ENCODE measurements at regions not wholly inside any gene's neighbourhood (a gene's known extent, or its start where the extent isn't known, plus 50 kb on each side); places are given as distances from the start of the nearest gene placed in this dataset.

GRCh38 chr1:83588140-83588539 is 410.8 kb downstream of the TTLL7 start:
- no peak for DNase-seq (ENCODE audit: low spot score)
- no peak for FAIRE-seq

DNA sequence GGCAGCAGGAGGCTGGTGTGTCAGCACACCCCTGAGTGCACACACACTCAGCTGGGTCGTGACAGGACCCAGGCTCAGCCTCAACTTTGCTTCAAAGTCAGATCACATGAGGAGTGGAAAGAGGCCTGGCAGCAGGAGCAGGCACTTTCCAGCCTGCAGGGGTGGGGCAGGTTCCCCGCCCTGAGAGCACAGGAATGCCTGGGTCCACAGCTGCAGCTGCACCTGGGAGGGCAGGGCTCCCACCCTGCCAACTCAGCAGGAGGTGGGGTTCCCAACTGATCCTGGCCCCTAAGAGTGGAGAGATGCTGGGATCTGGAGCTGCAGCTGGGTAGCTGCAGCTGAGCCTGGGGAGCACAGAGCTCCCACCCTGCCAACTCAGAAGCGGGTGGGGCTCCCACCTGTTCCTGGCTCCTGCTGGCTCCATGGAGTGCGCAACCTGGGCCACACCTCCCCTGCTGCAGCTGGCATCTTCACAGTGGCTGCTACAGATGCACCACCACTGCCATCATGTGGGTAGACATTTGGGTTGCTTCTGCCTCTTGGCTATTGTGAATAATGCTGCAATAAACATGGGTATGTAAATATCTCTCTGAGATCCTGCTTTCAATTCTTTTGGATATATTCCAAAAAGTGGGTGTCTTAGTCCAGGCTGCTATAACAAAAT is 415.4 kb downstream of the TTLL7 start:
- DNase-seq (ENCODE audit: low spot score) (no peak), FAIRE-seq (no peak)

GRCh38 chr1:83581747-83582146 is 417.2 kb downstream of the TTLL7 start:
- FAIRE-seq = no peak
- DNase-seq (ENCODE audit: low spot score) = no peak

DNA sequence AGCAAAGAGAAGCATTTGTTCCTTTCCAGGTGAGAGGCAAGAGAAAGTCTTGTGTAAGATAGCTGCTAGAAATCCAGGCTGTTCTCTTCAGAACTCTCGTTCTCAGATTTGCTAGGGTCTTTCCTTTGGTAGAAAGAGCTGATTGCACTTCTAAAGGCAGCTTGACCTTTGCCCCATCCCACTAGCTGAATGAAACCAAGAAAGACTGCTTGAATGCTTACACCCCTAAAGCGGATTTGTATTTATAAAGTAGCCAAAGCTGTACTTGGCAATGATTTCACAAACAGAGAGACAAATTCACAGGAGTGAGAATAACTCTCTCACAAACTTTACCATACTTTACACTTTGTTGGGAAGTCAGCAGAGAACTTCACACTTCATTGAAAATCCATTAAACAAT is 424.1 kb downstream of the TTLL7 start:
- DNase-seq (ENCODE audit: low spot score) (no peak), FAIRE-seq (no peak)

GRCh38 chr1:83573776-83574175 is 425.2 kb downstream of the TTLL7 start:
- FAIRE-seq (no peak), DNase-seq (ENCODE audit: low spot score) (no peak)

DNA sequence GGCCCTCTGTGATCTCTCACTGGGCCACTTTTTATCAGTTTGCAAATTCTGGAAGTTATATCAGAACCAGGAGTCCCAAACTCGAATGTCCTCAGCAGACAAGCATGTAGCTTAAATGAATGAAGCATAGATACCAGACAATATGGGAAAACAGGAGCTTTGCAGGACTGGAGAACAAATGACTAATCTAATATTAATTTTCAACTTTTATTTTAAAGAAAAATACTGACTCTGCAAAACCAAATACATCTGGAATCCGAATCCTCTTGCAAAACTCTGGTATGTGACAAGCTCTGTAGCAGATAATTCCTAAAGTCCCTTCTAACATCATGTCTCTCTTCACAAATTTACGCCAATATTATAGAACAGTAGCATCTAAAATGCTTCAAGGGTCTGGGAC is 427.4 kb downstream of the TTLL7 start:
- no peak for DNase-seq (ENCODE audit: low spot score)
- FAIRE-seq = no peak

DNA sequence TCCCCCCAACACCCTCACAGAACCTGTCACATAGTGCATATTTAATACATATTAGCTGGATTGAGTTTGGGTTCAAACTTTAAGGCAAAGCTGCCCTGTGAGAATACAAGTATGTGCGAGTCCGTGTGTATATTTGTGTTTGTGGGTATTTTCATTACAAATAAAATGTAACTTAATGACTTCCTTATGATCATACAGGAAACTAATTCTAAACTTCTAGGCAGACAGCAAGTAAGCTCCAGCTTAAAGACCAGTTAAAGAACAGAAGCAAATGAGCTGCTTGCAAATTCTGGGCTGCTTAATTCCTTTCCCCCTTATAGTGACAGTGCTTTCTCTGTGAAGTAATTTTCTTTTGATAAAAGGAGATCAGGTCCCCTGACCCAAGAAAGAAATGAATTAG is 437.6 kb downstream of the TTLL7 start:
- DNase-seq (ENCODE audit: low spot score) (no peak), FAIRE-seq (no peak)

DNA sequence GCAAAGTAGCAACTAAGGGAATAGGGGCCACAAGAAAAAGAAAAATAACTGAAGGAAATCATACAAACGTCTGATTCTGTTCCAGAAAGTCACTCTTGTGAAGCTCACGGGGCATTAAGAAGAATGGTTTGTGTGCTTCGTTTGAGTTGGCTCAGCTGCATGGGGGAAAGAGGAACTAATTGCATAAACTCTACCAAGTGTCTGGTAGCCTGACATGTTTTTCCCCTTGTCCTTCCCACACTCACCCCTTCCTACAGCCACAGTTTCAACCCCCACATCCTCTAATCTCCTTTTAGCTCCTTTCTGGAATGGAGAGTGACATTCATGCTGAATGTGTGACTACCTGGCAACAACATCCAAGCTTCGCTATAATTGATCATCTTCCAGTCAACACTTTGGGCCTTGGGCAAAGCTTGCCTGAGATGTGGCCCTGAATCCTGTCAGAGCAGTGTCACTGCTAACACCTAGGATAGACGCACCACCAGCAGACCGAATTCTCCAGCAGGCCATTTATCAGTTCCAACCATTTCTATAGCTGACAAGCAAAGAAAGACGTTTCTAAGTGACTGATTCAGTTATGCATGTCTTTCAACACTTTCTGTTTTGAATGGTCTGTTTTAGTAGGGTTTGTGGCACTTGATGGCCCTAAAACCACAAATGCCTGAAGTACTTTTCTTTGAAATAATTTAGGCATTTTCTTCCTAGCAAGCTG is 439.6 kb downstream of the TTLL7 start:
- no peak for FAIRE-seq

GRCh38 chr1:83555871-83556270 is 443.1 kb downstream of the TTLL7 start:
- no peak for DNase-seq (ENCODE audit: low spot score)
- no peak for FAIRE-seq

More for the DNA sequence above, 439.6 kb downstream of the TTLL7 start:
- DNase-seq (ENCODE audit: low spot score) = no peak

- FAIRE-seq = no peak
Measured at GRCh38 chr1:83554174-83554573, 444.8 kb downstream of the TTLL7 start.

GRCh38 chr1:83552820-83553219 is 446.1 kb downstream of the TTLL7 start:
- FAIRE-seq (no peak), DNase-seq (ENCODE audit: low spot score) (no peak)

More at GRCh38 chr1:83554174-83554573, 444.8 kb downstream of the TTLL7 start:
- DNase-seq (ENCODE audit: low spot score) = no peak

DNA sequence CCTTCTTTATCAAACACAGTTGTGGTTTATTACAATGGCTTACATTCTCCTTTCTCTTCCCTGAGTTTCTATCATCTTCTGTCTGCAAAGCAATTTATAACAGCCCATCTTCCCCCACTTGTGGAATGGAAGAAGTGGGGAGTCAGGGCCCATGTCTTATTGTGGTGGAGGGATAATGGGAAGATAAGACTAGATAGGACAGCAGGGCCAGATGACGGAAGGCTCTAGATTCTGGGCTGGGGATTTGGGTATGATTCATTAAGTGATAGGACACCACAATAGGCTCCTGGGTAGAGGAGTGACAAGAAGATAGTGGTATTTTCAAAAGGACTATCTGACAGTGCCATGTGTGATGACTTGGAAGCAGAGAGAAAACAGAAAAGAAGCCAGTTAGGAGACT is 450.6 kb downstream of the TTLL7 start:
- DNase-seq (ENCODE audit: low spot score) (no peak), FAIRE-seq (no peak)

- DNase-seq (ENCODE audit: low spot score) = no peak
- FAIRE-seq = no peak
Measured at GRCh38 chr1:83547901-83548300, 451.0 kb downstream of the TTLL7 start.

GRCh38 chr1:83546874-83547273 is 452.1 kb downstream of the TTLL7 start:
- FAIRE-seq = no peak
- no peak for DNase-seq (ENCODE audit: low spot score)

DNA sequence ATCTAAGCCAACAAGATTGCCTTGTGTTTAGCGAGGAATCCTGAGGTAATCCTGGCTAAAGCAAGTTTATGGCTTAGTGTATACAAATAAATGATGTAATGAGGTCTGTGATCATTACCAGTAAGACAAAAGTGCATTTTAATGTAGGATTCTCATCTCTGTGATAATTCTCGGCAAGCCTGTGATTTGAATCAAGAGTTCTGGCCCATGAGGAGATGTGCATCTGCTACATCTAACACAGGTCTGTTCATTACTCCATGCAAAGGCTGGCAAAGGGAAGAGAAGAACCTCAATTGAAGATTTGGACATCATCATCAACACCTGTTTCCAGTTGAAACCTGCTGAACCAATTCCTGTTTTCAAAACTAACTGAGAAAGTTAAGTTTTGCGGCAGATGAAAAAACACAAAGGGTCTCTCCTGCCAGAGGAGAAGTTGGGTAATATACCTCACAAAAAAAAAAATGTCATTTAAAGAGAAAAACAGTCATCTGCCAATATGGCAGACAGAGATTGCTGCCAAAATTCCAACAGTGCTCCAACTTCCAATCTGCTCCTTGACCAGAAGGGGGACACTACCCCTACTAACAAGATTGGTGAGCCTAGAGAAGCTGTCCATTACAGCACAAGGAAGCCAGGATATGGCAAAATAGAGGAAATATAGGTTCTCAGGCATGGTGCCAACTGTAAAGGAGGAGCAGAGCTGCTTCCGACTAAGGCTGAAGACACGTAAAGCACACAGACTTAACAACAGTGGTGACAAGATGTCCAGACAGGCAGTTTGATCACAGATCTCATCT is 453.7 kb downstream of the TTLL7 start:
- FAIRE-seq (no peak), DNase-seq (ENCODE audit: low spot score) (peak; percentile 7)

DNA sequence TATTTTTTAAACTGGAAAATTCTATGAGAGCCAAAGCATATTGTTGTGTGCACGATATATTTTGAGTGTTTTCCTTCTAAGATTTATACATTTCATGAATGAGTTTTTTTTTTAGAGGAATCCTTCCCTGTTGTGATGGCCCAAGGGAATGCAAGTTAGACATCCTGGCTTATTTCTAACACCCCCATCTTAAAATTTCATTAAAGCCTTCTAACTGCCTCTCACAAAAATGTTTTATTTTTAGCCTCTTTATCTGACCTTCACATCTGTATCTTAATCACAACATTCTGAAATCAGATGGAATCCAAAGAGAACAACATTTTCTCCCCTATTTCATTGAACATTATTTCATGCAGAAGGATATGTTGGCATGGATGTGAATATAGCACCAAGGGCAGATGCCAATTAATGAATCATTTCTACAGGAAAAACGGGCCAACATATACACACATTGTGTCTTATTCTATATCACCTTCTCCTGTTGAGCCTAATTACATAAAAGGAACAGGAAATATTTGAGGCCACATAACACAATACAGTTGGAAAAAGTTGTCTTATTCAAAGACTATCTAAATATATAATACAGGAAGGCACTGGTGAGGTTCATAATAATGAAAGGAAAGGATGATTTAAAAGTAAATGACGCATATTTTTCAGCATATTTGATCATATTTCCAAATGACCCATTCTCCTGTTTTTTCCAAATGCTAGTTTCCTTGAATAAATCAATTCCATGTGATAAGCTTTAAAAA is 455.5 kb downstream of the TTLL7 start:
- DNase-seq (ENCODE audit: low spot score) (no peak), FAIRE-seq (no peak)

DNA sequence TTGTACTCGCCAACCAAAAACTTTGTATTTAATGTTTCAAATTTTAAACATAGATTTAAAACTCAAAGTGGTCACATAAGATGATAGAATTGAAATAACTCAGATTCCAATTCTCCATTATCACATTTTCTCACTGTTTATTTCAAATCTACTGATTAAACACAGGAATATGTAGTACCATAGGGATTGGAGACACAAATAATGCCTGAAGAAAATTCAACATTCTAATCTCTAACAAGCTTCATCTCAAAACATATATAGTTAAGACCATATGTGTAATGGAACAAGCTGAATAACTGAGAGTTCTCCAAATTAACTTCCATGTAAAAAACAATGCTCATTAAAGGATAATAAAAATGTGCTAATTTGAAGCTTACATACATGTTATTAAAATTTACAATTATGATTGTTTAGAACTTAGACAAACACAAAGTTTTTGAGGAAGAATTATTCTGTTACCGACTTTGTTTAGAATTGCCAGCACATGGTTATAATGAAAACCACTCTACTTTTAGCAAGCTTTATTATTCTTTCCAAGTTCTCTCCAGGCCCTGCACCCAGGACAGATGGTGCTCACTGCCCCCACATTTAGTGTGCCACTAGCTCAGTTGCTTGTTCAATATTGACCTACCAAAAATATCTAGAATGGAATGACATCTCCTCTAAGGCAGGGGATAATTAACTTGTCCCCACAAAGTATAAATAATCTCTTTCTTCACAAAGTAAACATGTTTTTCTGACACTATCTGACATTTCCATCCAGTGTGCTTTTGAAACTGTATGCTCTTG is 467.2 kb downstream of the TTLL7 start:
- FAIRE-seq = no peak
- no peak for DNase-seq (ENCODE audit: low spot score)

DNA sequence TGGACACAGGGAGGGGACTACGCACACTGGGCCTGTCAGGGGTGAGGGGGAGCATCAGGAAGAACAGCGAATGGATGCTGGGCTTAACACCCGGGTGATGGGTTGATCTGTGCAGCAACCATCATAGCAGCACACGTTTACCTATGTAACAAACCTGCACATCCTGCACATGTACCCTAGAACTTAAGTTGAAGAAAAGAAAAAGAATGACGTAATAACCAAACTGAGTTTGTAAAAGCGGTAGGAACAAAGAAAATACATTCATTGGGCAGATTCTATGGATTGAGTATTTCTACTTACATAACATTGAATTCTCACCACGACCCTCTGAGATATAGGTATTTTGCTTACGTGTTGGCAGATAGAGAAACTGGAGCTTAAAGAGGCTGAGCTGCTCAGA is 468.4 kb downstream of the TTLL7 start:
- DNase-seq (ENCODE audit: low spot score) (no peak), FAIRE-seq (no peak)

DNA sequence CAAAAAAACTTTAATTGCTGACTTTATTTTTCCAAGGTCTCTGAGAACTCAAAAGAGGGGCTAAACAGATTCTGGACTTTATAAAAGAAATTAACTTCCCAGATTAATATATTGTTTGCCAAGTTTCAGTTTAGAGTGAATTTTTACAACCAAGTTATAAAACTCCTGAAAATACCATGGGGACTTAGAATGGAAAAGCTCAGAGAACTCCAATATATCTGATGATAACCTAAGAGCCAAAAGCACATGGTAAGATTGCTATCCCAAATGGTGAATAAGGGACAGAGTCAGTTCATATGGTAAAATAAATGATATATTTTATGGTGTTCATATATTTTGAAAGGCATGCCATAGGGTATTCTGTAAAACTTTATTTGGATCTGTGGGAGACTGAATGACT is 470.9 kb downstream of the TTLL7 start:
- no peak for DNase-seq (ENCODE audit: low spot score)
- FAIRE-seq = no peak

GRCh38 chr1:83520797-83521196 is 478.1 kb downstream of the TTLL7 start:
- DNase-seq (ENCODE audit: low spot score) (no peak), FAIRE-seq (no peak)

- DNase-seq (ENCODE audit: low spot score) = no peak
- FAIRE-seq = no peak
Measured at GRCh38 chr1:83516369-83516768, 482.6 kb downstream of the TTLL7 start.
